HepG2 (cell line): ENCODE measurements at regions not wholly inside any gene's neighbourhood (a gene's known extent, or its start where the extent isn't known, plus 50 kb on each side); places are given as distances from the start of the nearest gene placed in this dataset.

Experiments
- ATAC-seq: fragments of 200-7000 bp; cut with Tn5 transposase; 3 replicates; pipeline ENCODE4 v1.9.1; 2020; ENCODE audit warnings: mild to moderate bottlenecking, moderate library complexity
- BruUV-seq: library from RNA; stranded (reverse); fragments of 400-500 nt; replicated peaks from 2 replicates; lab custom pipeline; 2021; lab: Mats Ljungman, UMichigan
- CTCF ChIA-PET: fragments of 300-600 bp; formaldehyde crosslinking; extraction: SDS; loops from one replicate; lab custom pipeline; 2021; ENCODE audit warnings: low total read pairs, inconsistent platforms, low intra/inter-chr PET ratio; lab: Yijun Ruan, JAX
- POLR2A ChIA-PET: fragments of 350-600 bp; sonication (Branson Sonifier 250); formaldehyde crosslinking; loops from one replicate; lab custom pipeline; 2020; ENCODE audit warnings: antibody characterized with exemption, inconsistent platforms; lab: Yijun Ruan, JAX
- DNase-seq: peaks from one replicate; pipeline ENCODE4 v3.0.0-alpha.2; 2015; ENCODE audit warnings: low spot score
- FAIRE-seq: peaks from 3 replicates; lab custom pipeline; 2011; peaks lifted over from hg19 to GRCh38; lab: Jason Lieb, UNC
- H2AFZ ChIP-seq: one replicate; pipeline ENCODE4 v1.6.1; 2011; ENCODE audit warnings: low read length, inconsistent platforms
- H3K27ac ChIP-seq: fragments of 300-600 bp; 3 replicates; pipeline ENCODE4 v1.8.0; 2011; ENCODE audit warnings: mixed run types, mild to moderate bottlenecking, mixed read lengths, low read length, inconsistent platforms; ENCODE audit not compliant: insufficient read depth; ENCODE audit errors: extremely low read length
- H3K27me3 ChIP-seq, 2 experiments: fragments of 200-600 bp in 1 of 2; 2 replicates in 1 of 2; 3 replicates in 1 of 2; pipeline versions ENCODE4 v1.6.0 to v1.8.0; 2011; ENCODE audit warnings: low read length in 2 of 2, mild to moderate bottlenecking in 2 of 2, moderate library complexity in 2 of 2, inconsistent platforms in 1 of 2; ENCODE audit not compliant: insufficient read depth in 2 of 2, control insufficient read depth in 1 of 2
- H3K36me3 ChIP-seq, 2 experiments: fragments of 200-600 bp in 1 of 2; replicated peaks in 1 of 2; 2 replicates in 1 of 2; 3 replicates in 1 of 2; pipeline versions ENCODE4 v1.5.1 to v1.8.0; 2011; ENCODE audit warnings: low read length in 2 of 2, inconsistent platforms in 1 of 2; ENCODE audit not compliant: insufficient read depth in 2 of 2, control insufficient read depth in 1 of 2
- H3K4me1 ChIP-seq: 2 replicates; pipeline ENCODE4 v1.5.1; 2012; ENCODE audit warnings: low read length, inconsistent platforms; ENCODE audit not compliant: insufficient read depth
- H3K4me2 ChIP-seq: 2 replicates; pipeline ENCODE4 v1.6.0; 2011; ENCODE audit warnings: low read depth, low read length, inconsistent platforms
- H3K4me3 ChIP-seq, 3 experiments: fragments of 200-600 bp in 1 of 3; sonication (generic), shearing (Covaris generic) in 1 of 3; replicated peaks in 1 of 3; 2 replicates each; pipeline ENCODE4 v1.5.1; 2011 to 2016; ENCODE audit warnings: low read length in 3 of 3, inconsistent platforms in 2 of 3, low read depth in 2 of 3, mild to moderate bottlenecking in 2 of 3, control low read depth in 1 of 3, mixed read lengths in 1 of 3; ENCODE audit not compliant: insufficient read depth in 1 of 3
- H3K79me2 ChIP-seq: one replicate; pipeline ENCODE4 v1.6.1; 2011; ENCODE audit warnings: low read length, inconsistent platforms; ENCODE audit not compliant: insufficient read depth
- H3K9ac ChIP-seq: 2 replicates; pipeline ENCODE4 v1.6.0; 2011; ENCODE audit warnings: mild to moderate bottlenecking, low read depth, low read length, inconsistent platforms; ENCODE audit not compliant: insufficient read depth
- H3K9me3 ChIP-seq: 2 replicates; pipeline ENCODE4 v1.5.1; 2012; ENCODE audit warnings: mild to moderate bottlenecking, low read length
- H4K20me1 ChIP-seq: 2 replicates; pipeline ENCODE4 v1.6.0; 2011; ENCODE audit warnings: inconsistent platforms, mild to moderate bottlenecking, low read length, moderate library complexity; ENCODE audit not compliant: insufficient read depth
- BHLHE40 ChIP-seq: IDR thresholded peaks from 2 replicates; pipeline ENCODE4 v1.6.1; 2011; ENCODE audit warnings: low read length, improper control_type of control experiment
- FOXM1 ChIP-seq: sonication (generic); formaldehyde crosslinking; IDR thresholded peaks from 2 replicates; pipeline ENCODE4 v1.5.0; 2020; ENCODE audit warnings: missing genetic modification reagents
- HNRNPH1 ChIP-seq: fragments of 200-400 bp; formaldehyde crosslinking; optimal IDR thresholded peaks from 2 replicates; pipeline ENCODE3; 2017; ENCODE audit warnings: mild to moderate bottlenecking, low read depth, low read length
- KDM2A ChIP-seq: sonication (generic); formaldehyde crosslinking; IDR thresholded peaks from 2 replicates; pipeline ENCODE4 v1.4.0; 2020; ENCODE audit warnings: low read depth, missing genetic modification reagents, borderline replicate concordance
- MYNN ChIP-seq: sonication (generic); formaldehyde crosslinking; IDR thresholded peaks from 2 replicates; pipeline ENCODE4 v1.4.0; 2020; ENCODE audit warnings: mild to moderate bottlenecking, low read depth, missing genetic modification reagents
- ZBTB38 ChIP-seq: sonication (generic); formaldehyde crosslinking; IDR thresholded peaks from 2 replicates; pipeline ENCODE4 v1.5.1; 2020; ENCODE audit warnings: mild to moderate bottlenecking, missing genetic modification reagents
- ZNF256 ChIP-seq: sonication (generic); formaldehyde crosslinking; conservative IDR thresholded peaks from 2 replicates; pipeline ENCODE4 v1.4.0; 2020; ENCODE audit warnings: missing genetic modification reagents
- ZNF431 ChIP-seq: sonication (generic); formaldehyde crosslinking; IDR thresholded peaks from 2 replicates; pipeline ENCODE4 v1.9.0; 2022; ENCODE audit warnings: missing genetic modification reagents, low read depth, mild to moderate bottlenecking, borderline replicate concordance
- ZXDC ChIP-seq: sonication (generic); formaldehyde crosslinking; IDR thresholded peaks from 2 replicates; pipeline ENCODE4 v1.5.0; 2020; ENCODE audit warnings: mild to moderate bottlenecking, missing genetic modification reagents
- WGBS: methylation state at CpG from one replicate; pipeline ENCODE4 v1.1.6; 2017; ENCODE audit warnings: low lambda C conversion rate; 5-methylcytosine and 5-hydroxymethylcytosine counted together
- in situ Hi-C: cut with HindIII; loops from 2 replicates; pipeline ENCODE4 v1.10.0; 2017; ENCODE audit warnings: low pct_unique_long_range_greater_than_20kb; ENCODE audit not compliant: extremely low pct_ligation_motif_present
- intact Hi-C: fragments of 100-400 bp; cut with micrococcal nuclease; formaldehyde crosslinking; loops from one replicate; pipeline ENCODE4 v1.10.0; 2022; ENCODE audit not compliant: unreplicated experiment
- TF ChIP-seq, protein P1 (sequence below): sonication (generic); formaldehyde crosslinking; IDR thresholded peaks from 2 replicates; pipeline ENCODE4 v1.8.0; 2022; ENCODE audit warnings: mild to moderate bottlenecking, missing genetic modification reagents, moderate library complexity
- TF ChIP-seq, protein P2 (sequence below): sonication (generic); formaldehyde crosslinking; IDR thresholded peaks from 2 replicates; pipeline ENCODE4 v1.8.1; 2023; ENCODE audit warnings: mild to moderate bottlenecking, missing genetic modification reagents

DNA sequence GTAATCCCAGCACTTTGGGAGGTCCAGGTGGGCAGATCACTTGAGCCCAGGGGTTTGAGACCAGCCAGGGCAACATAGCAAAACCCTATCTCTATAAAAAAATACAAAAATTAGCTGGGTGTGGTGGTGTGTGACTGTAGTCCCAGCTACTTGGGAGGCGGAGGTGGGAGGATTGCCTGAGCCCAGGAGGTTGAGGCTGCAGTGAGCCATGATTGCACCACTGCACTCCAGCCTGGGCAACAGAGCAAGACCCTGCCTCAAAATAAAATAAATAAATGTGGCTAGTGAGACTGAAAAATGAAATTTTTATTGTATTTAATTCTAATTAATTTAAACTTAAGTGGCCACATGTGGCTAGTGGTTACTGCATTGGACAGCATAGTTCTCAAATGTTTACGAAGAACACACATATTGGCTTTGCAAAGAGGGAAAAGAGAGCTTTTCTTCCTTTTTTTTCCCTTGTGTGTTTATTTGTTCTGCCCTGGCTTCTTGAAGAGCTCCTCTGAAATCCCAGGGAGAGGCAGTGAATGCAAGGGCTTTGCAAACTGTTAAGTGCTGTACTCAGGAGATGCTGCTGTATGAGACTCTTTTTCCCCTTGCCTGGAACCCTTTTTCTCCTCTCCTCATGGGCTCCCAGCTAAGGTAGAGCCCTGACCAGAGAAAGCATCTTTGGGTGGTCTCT is 59.0 kb upstream of the RPL11 start:
- in situ Hi-C loops (no loop called here), intact Hi-C loops (no loop called here)
- POLR2A ChIA-PET = no interaction called here
- Histone ChIP-seq H3K27ac (no peak overlapping the region), H3K4me3 (no peak overlapping the region), H3K9me3 (no peaks in the 10 kb centered on the region), H4K20me1 (no peaks in the 10 kb centered on the region), H3K79me2 (no peaks in the 10 kb centered on the region), H3K36me3 (no peaks in the 10 kb centered on the region), H3K27me3 (peaks cover 0 to 6% of the 10 kb centered on the region in 2 experiments; a peak in 2 of 5 replicates), H2AFZ (no peak overlapping the region), H3K9ac (no peak overlapping the region), H3K4me2 (no peak overlapping the region), H3K4me1 (peaks cover 31% of the 10 kb centered on the region)
- FAIRE-seq (no peak), DNase-seq (no peak), ATAC-seq (no peak)
- no peak for TF ChIP-seq FOXM1 (CRISPR knock-in tag)
- TF ChIP-seq ZBTB38 (CRISPR knock-in tag) = no peak
- no peak for TF ChIP-seq ZNF256
- no peak for TF ChIP-seq ZNF431
- no peak for TF ChIP-seq HNRNPH1
- no peak for TF ChIP-seq MYNN (CRISPR knock-in tag)
- TF ChIP-seq, protein P1, sequence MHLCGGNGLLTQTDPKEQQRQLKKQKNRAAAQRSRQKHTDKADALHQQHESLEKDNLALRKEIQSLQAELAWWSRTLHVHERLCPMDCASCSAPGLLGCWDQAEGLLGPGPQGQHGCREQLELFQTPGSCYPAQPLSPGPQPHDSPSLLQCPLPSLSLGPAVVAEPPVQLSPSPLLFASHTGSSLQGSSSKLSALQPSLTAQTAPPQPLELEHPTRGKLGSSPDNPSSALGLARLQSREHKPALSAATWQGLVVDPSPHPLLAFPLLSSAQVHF (CRISPR knock-in tag) = no peak
- CTCF ChIA-PET = no interaction called here
- 49% methylated on average over 2 of the region's 2 CpGs for WGBS
- BruUV-seq = no TSS peak

GRCh38 chr1:23629708-23630290 is 61.8 kb upstream of the RPL11 start:
- intact Hi-C loops = loop anchor here (5.0 kb wide), 1 partner anchor 52 kb away; no protein-coding TSS in a partner anchor
- WGBS = 27% methylated on average over 4 of the region's 4 CpGs
- FAIRE-seq = no peak
- TF ChIP-seq BHLHE40 (peak; percentile 62), ZXDC (no peak), KDM2A (CRISPR knock-in tag) (no peak)
- TF ChIP-seq, protein P2, sequence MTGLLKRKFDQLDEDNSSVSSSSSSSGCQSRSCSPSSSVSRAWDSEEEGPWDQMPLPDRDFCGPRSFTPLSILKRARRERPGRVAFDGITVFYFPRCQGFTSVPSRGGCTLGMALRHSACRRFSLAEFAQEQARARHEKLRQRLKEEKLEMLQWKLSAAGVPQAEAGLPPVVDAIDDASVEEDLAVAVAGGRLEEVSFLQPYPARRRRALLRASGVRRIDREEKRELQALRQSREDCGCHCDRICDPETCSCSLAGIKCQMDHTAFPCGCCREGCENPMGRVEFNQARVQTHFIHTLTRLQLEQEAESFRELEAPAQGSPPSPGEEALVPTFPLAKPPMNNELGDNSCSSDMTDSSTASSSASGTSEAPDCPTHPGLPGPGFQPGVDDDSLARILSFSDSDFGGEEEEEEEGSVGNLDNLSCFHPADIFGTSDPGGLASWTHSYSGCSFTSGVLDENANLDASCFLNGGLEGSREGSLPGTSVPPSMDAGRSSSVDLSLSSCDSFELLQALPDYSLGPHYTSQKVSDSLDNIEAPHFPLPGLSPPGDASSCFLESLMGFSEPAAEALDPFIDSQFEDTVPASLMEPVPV (CRISPR knock-in tag) = no peak

More at GRCh38 chr1:23629708-23630290, 61.8 kb upstream of the RPL11 start:
- no peaks in the 10 kb centered on the region for H4K20me1 ChIP-seq
- H3K79me2 ChIP-seq = no peaks in the 10 kb centered on the region
- no peak overlapping the region for H2AFZ ChIP-seq
- H3K27me3 ChIP-seq = peaks cover 0 to 6% of the 10 kb centered on the region in 2 experiments; a peak in 3 of 5 replicates
- H3K4me2 ChIP-seq = no peak overlapping the region
- no TSS peak for BruUV-seq
- ATAC-seq (no peak), DNase-seq (no peak)
- H3K4me1 ChIP-seq = peaks cover 22% of the 10 kb centered on the region
- H3K4me3 ChIP-seq = no peak overlapping the region
- H3K9me3 ChIP-seq = no peaks in the 10 kb centered on the region
- no peak overlapping the region for H3K27ac ChIP-seq
- in situ Hi-C loops = no loop called here
- ChIA-PET POLR2A (interaction anchor here (0.9 to 1.2 kb wide), 2 partner anchors 38 to 73 kb away, joined by 3 to 4 read pairs; no protein-coding TSS in a partner anchor), CTCF (no interaction called here)
- H3K9ac ChIP-seq = no peak overlapping the region
- H3K36me3 ChIP-seq = no peaks in the 10 kb centered on the region
